HEK293 (cell line): ENCODE measurements at regions not wholly inside any gene's neighbourhood (a gene's known extent, or its start where the extent isn't known, plus 50 kb on each side); places are given as distances from the start of the nearest gene placed in this dataset.

Experiments
- KLF9 ChIP-seq: fragments of 450-650 bp; formaldehyde crosslinking; IDR thresholded peaks from 2 replicates; pipeline ENCODE4 v1.5.1; 2016; ENCODE audit warnings: missing biosample characterization, missing genetic modification characterization, low read depth
- SALL2 ChIP-seq: fragments of 450-650 bp; formaldehyde crosslinking; IDR thresholded peaks from 2 replicates; pipeline ENCODE4 v1.5.0; 2017; ENCODE audit warnings: missing biosample characterization, mild to moderate bottlenecking, missing genetic modification characterization, borderline replicate concordance
- ZBTB21 ChIP-seq: fragments of 450-650 bp; formaldehyde crosslinking; IDR thresholded peaks from 2 replicates; pipeline ENCODE4 v1.5.1; 2017; ENCODE audit warnings: missing biosample characterization, missing genetic modification characterization
- ZFP3 ChIP-seq: fragments of 450-650 bp; formaldehyde crosslinking; IDR thresholded peaks from 2 replicates; pipeline ENCODE4 v1.5.1; 2016; ENCODE audit warnings: low read depth, missing biosample characterization, missing genetic modification characterization
- ZFP41 ChIP-seq: fragments of 450-650 bp; formaldehyde crosslinking; IDR thresholded peaks from 2 replicates; pipeline ENCODE4 v1.5.1; 2016; ENCODE audit warnings: missing biosample characterization, missing genetic modification characterization, borderline replicate concordance
- ZNF274 ChIP-seq, 2 experiments: fragments of 200-500 bp in 1 of 2; fragments of 450-650 bp in 1 of 2; sonication (Bioruptor generic) in 1 of 2; formaldehyde crosslinking in 1 of 2; IDR thresholded peaks; 2 replicates each; pipeline versions ENCODE4 v1.5.1 to v1.6.1; 2014 to 2016; ENCODE audit warnings: borderline replicate concordance in 1 of 2, inconsistent platforms in 1 of 2, low read length in 1 of 2, missing biosample characterization in 1 of 2, missing genetic modification characterization in 1 of 2
- ZNF621 ChIP-seq: fragments of 450-650 bp; formaldehyde crosslinking; IDR thresholded peaks from 2 replicates; pipeline ENCODE4 v1.5.1; 2017; ENCODE audit warnings: missing biosample characterization, missing genetic modification characterization
- TF ChIP-seq, protein P1 (sequence below): fragments of 450-650 bp; formaldehyde crosslinking; IDR thresholded peaks from 2 replicates; pipeline ENCODE4 v1.5.1; 2016; ENCODE audit warnings: missing biosample characterization, missing genetic modification characterization
- TF ChIP-seq, protein P2 (sequence below): fragments of 450-650 bp; formaldehyde crosslinking; IDR thresholded peaks from 2 replicates; pipeline ENCODE4 v1.5.1; 2016; ENCODE audit warnings: missing biosample characterization, missing genetic modification characterization
- TF ChIP-seq, protein P3 (sequence below): fragments of 450-650 bp; formaldehyde crosslinking; IDR thresholded peaks from 2 replicates; pipeline ENCODE4 v1.5.1; 2016; ENCODE audit warnings: missing biosample characterization, missing genetic modification characterization

DNA sequence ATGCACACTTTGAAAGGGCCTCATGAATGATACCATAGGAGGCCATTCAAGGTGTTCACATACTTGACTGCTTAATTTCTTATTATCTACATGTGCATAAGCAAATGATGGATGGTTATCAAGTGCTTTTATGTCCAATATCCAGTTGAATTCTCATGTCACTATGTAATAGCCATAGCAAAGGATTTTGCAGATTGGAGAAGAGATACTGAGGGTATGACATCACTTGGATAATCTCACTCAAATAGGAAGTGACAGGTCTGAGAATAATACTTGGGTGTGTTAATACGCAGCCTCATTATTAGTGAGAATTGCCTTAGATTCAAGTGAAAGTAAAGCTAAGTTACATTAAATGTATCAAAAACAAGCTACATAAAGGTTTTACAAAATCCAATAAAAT, 1208.6 kb downstream of the CDH11 start:
- TF ChIP-seq ZBTB21: no peak
- TF ChIP-seq, protein P1, sequence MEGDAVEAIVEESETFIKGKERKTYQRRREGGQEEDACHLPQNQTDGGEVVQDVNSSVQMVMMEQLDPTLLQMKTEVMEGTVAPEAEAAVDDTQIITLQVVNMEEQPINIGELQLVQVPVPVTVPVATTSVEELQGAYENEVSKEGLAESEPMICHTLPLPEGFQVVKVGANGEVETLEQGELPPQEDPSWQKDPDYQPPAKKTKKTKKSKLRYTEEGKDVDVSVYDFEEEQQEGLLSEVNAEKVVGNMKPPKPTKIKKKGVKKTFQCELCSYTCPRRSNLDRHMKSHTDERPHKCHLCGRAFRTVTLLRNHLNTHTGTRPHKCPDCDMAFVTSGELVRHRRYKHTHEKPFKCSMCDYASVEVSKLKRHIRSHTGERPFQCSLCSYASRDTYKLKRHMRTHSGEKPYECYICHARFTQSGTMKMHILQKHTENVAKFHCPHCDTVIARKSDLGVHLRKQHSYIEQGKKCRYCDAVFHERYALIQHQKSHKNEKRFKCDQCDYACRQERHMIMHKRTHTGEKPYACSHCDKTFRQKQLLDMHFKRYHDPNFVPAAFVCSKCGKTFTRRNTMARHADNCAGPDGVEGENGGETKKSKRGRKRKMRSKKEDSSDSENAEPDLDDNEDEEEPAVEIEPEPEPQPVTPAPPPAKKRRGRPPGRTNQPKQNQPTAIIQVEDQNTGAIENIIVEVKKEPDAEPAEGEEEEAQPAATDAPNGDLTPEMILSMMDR (tag by site-specific recombination): no peak
- TF ChIP-seq, protein P2, sequence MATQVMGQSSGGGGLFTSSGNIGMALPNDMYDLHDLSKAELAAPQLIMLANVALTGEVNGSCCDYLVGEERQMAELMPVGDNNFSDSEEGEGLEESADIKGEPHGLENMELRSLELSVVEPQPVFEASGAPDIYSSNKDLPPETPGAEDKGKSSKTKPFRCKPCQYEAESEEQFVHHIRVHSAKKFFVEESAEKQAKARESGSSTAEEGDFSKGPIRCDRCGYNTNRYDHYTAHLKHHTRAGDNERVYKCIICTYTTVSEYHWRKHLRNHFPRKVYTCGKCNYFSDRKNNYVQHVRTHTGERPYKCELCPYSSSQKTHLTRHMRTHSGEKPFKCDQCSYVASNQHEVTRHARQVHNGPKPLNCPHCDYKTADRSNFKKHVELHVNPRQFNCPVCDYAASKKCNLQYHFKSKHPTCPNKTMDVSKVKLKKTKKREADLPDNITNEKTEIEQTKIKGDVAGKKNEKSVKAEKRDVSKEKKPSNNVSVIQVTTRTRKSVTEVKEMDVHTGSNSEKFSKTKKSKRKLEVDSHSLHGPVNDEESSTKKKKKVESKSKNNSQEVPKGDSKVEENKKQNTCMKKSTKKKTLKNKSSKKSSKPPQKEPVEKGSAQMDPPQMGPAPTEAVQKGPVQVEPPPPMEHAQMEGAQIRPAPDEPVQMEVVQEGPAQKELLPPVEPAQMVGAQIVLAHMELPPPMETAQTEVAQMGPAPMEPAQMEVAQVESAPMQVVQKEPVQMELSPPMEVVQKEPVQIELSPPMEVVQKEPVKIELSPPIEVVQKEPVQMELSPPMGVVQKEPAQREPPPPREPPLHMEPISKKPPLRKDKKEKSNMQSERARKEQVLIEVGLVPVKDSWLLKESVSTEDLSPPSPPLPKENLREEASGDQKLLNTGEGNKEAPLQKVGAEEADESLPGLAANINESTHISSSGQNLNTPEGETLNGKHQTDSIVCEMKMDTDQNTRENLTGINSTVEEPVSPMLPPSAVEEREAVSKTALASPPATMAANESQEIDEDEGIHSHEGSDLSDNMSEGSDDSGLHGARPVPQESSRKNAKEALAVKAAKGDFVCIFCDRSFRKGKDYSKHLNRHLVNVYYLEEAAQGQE (tag by site-specific recombination): no peak
- no peak for TF ChIP-seq KLF9
- TF ChIP-seq ZNF621 (tag by site-specific recombination): no peak
- TF ChIP-seq ZNF274 (IDR thresholded peaks at IDR 0.05; ENCODE audit: low read length): no peak
- TF ChIP-seq ZNF274 (tag by site-specific recombination; IDR thresholded peaks at IDR 0.05; ENCODE audit: borderline replicate concordance): no peak
- no peak for TF ChIP-seq ZFP41 (tag by site-specific recombination)
- TF ChIP-seq, protein P3, sequence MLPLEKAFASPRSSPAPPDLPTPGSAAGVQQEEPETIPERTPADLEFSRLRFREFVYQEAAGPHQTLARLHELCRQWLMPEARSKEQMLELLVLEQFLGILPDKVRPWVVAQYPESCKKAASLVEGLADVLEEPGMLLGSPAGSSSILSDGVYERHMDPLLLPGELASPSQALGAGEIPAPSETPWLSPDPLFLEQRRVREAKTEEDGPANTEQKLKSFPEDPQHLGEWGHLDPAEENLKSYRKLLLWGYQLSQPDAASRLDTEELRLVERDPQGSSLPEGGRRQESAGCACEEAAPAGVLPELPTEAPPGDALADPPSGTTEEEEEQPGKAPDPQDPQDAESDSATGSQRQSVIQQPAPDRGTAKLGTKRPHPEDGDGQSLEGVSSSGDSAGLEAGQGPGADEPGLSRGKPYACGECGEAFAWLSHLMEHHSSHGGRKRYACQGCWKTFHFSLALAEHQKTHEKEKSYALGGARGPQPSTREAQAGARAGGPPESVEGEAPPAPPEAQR: no peak
- no peak for TF ChIP-seq ZFP3 (tag by site-specific recombination)
- TF ChIP-seq SALL2 (tag by site-specific recombination): no peak
